ENCODE measurements at regions not wholly inside any gene's neighbourhood (a gene's known extent, or its start where the extent isn't known, plus 50 kb on each side); places are given as distances from the start of the nearest gene placed in this dataset.

GRCh38 chr4:157702831-157703230 is 470.0 kb downstream of the GASK1B start:
- TF ChIP-seq POLR2A (IDR thresholded peaks at IDR 0.05) (no peak), CTCF (IDR thresholded peaks at IDR 0.05) (no peak), POLR2AphosphoS5 (IDR thresholded peaks at IDR 0.05) (no peak)

All from upper lobe of left lung (tissue), 4 donors.